ENCODE measurements at regions not wholly inside any gene's neighbourhood (a gene's known extent, or its start where the extent isn't known, plus 50 kb on each side); places are given as distances from the start of the nearest gene placed in this dataset.

GRCh38 chr5:53423724-53424123, 56.7 kb upstream of the FST start:
- DNase-seq = no peak

GRCh38 chr5:53424686-53425615, 55.5 kb upstream of the FST start:
- DNase-seq = no peak

DNA sequence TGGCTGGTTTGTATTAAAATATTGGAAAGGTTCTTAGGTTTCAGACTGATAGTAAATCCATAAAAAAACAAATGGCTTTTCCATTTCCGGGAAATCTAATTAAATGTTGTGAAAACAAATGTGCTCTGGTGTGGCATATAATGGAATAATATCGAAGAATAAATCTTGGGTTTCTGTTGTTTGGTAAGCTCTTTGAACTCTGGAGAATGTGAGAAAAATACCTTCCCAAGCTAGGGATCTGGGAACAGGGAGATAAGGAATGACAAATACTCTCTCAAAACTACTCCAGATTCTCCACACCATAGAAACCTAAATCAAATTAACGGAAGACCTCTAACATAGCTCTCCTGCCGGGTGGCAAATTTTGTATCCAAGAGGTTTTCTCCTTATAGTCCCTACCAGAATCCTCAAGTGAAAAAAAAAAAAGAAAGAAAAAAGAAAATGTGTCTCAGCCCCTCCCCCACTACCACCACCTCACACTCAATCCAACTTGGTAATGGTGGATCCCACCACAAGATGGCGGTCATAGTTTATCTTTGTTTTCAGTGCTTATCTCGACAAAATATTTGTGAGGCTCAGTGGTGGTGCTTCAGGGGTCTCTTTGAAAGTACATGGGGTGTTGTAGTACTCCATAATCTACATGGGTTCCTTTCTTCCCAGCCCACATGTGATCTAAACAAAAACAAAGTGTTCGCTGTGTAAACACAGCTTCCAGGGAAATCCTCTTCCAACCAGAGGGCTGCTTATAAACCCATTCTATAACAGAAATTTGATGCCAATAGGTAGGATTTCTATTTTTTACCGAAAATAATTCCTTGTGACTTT, 54.5 kb upstream of the FST start:
- peak; percentile 7 to 30 for DNase-seq

DNA sequence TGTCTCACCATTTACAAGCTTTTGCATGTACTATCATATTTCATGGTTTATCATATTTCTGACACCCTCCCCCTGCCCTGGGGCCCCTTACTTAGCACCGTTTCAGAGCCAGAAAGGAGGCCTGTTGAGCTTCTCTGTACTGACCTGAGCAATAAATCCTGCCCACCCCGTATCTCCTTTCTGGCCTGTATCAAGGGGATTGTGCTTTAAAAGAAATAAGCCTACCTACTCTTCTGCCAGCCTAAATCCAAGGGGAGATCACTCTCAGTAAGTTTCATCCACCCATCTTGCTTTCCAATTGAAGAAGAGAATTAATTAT, 54.0 kb upstream of the FST start:
- no peak for DNase-seq

DNA sequence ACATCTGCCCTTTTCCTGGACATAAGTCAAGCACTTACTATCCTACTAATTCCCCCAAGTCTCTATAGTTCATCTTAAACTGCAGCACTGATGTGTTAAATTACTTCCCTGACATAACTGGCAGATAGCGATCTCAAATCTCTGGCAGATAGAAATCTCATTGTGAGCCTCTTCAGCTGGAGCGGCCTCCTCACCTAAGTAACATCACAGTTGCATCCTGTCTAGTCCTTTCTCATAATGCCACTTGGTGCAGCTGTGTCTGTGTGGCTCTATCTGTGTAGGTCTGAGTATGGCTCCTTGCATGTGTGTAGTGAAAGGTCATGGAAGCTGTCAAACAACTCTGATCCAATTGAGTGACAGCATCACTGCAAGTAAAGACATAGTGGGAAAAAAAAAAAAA, 53.6 kb upstream of the FST start:
- no peak for DNase-seq

DNA sequence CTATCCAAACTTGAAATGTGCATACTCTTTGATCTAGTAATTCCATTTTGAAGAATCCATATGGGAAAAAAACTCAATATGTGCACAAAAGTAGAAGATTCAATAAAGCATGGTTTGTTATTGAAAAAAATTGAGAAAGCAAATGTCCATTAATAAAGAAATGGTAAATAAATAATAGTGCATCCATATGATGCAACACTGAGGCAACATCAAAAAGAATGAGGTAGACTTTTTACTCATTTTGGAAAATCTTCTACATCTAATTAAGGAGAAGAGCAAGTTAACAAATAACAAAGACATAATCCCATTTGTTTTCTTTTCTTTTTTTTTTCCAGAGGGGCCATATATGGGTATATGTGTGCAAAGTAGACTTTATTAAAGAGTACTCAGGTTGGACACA, 52.5 kb upstream of the FST start:
- no peak for DNase-seq

- no peak for DNase-seq
These were observed 50.7 kb upstream of the FST start for GRCh38 chr5:53429706-53430105.

- peak; percentile 8 to 11 for DNase-seq
These were observed 49.7 kb upstream of the FST start for GRCh38 chr5:53430618-53431252.

Data from AML-193 (cell line).